ENCODE measurements at regions not wholly inside any gene's neighbourhood (a gene's known extent, or its start where the extent isn't known, plus 50 kb on each side); places are given as distances from the start of the nearest gene placed in this dataset.

- DNase-seq (ENCODE audit: low spot score): no peak
- in situ Hi-C loops (cut with MboI; ENCODE audit: low pct_unique_long_range_greater_than_20kb, low sequenced_read_pairs, unreplicated experiment): no loop called here
- TF ChIP-seq CTCF (IDR thresholded peaks at IDR 0.05; ENCODE audit: extremely low read depth, insufficient read depth, missing control alignments): no peak
Measured at GRCh38 chr7:375321-375831, 85.4 kb downstream of the FOXL3 start.

- no peak for TF ChIP-seq CTCF (IDR thresholded peaks at IDR 0.05; ENCODE audit: extremely low read depth, insufficient read depth, missing control alignments)
Measured at GRCh38 chr7:375901-376305, 85.9 kb downstream of the FOXL3 start.

GRCh38 chr7:376306-377079 is 86.5 kb downstream of the FOXL3 start:
- in situ Hi-C loops (cut with MboI; ENCODE audit: low pct_unique_long_range_greater_than_20kb, low sequenced_read_pairs, unreplicated experiment): no loop called here
- no peak for TF ChIP-seq CTCF (IDR thresholded peaks at IDR 0.05; ENCODE audit: extremely low read depth, insufficient read depth, missing control alignments)
- DNase-seq (ENCODE audit: low spot score): no peak

More at GRCh38 chr7:375901-376305, 85.9 kb downstream of the FOXL3 start:
- in situ Hi-C loops (cut with MboI; ENCODE audit: low pct_unique_long_range_greater_than_20kb, low sequenced_read_pairs, unreplicated experiment): no loop called here
- DNase-seq (ENCODE audit: low spot score): no peak

GRCh38 chr7:377080-378040 is 87.4 kb downstream of the FOXL3 start:
- in situ Hi-C loops (cut with MboI; ENCODE audit: low pct_unique_long_range_greater_than_20kb, low sequenced_read_pairs, unreplicated experiment): no loop called here
- no peak for TF ChIP-seq CTCF (IDR thresholded peaks at IDR 0.05; ENCODE audit: extremely low read depth, insufficient read depth, missing control alignments)
- DNase-seq (ENCODE audit: low spot score): peak; percentile 23

- in situ Hi-C loops (cut with MboI; ENCODE audit: low pct_unique_long_range_greater_than_20kb, low sequenced_read_pairs, unreplicated experiment): no loop called here
- TF ChIP-seq CTCF (IDR thresholded peaks at IDR 0.05; ENCODE audit: extremely low read depth, insufficient read depth, missing control alignments): no peak
- DNase-seq (ENCODE audit: low spot score): no peak
Measured at GRCh38 chr7:378041-378420, 88.1 kb downstream of the FOXL3 start.
